ENCODE measurements at regions not wholly inside any gene's neighbourhood (a gene's known extent, or its start where the extent isn't known, plus 50 kb on each side); places are given as distances from the start of the nearest gene placed in this dataset.
"Not testable (repeated sequence)": the region's sequence is repeated elsewhere in the genome, so short reads cannot be mapped to it uniquely, and the experiment has no call there.

DNA sequence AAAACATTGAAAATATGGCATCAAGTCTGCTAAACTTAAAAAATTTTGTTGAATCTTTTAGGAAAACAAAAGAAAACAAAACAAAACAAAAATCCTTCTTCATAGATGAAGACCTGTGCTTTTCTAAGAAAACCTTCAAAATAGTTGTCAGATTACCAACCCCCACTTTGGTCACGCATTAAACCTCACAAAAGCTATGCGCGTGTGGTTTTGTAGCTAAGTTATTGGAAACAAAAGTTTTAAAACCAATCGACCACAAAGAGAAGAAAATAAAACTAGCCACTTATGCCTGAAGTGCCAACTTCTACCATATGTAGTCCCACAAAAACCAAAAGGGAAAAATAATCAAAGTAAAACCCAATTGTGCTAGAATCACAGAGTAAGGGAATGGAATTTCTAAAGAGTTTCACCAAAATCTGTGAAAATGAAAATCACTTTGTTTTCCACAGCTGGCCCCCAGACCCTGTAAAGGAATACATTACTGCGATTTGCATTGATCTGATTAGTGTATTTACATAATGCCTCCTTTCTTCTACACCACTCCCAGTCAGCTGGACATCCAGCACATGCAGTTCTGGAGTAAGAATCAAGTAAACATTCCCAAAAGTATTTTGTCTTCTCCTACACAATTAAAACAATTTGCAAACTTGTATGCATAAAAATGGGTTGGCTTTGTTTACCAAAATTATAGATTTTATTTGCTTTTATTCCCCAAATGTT is 330.1 kb upstream of the DKK2 start:
- no peak overlapping the region for H3K27ac ChIP-seq
- TF ChIP-seq, protein P1, sequence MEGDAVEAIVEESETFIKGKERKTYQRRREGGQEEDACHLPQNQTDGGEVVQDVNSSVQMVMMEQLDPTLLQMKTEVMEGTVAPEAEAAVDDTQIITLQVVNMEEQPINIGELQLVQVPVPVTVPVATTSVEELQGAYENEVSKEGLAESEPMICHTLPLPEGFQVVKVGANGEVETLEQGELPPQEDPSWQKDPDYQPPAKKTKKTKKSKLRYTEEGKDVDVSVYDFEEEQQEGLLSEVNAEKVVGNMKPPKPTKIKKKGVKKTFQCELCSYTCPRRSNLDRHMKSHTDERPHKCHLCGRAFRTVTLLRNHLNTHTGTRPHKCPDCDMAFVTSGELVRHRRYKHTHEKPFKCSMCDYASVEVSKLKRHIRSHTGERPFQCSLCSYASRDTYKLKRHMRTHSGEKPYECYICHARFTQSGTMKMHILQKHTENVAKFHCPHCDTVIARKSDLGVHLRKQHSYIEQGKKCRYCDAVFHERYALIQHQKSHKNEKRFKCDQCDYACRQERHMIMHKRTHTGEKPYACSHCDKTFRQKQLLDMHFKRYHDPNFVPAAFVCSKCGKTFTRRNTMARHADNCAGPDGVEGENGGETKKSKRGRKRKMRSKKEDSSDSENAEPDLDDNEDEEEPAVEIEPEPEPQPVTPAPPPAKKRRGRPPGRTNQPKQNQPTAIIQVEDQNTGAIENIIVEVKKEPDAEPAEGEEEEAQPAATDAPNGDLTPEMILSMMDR (IDR thresholded peaks at IDR 0.05) = no peak
- TF ChIP-seq ZFX (IDR thresholded peaks at IDR 0.05; ENCODE audit: borderline replicate concordance) = no peak

DNA sequence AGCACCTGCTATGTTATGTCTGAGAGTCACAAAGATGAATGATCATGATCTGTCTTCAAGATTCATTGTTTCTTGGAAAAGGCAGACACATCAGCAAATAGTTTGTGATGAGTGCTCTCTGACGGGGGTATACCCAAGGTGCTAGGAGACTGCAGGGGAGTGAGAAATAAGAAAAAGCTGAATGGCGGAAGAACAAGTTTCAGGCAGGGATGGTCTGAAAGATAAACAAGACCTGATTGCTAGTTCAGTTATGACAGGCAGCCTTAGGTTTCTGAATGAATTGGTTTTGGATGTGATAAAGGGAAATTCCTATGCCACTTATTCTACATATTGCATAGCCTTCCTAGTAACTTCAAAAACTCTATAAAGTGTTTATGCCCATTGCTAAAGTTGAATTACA is 327.0 kb upstream of the DKK2 start:
- TF ChIP-seq, protein P1 (IDR thresholded peaks at IDR 0.05) = no peak
- TF ChIP-seq ZFX (IDR thresholded peaks at IDR 0.05; ENCODE audit: borderline replicate concordance) = no peak
- no peak overlapping the region for H3K27ac ChIP-seq

DNA sequence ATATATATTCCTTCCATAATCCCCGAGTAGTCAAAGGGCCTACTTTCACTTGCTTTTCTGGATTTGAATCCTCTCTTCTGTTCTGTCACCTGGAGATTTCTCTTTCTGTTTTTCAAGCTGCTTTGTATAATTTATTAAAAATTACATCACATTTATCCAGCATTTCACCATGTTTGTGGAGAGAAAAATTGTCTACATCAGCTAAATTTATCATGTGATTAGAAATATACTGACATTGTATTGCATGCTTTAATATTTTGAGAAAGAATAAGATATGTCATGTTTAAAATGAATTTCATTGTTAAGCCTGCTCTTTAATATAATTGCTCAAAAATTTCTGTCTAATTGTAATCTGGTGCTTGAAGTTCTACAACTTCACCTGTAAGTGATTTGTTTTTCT is 323.1 kb upstream of the DKK2 start:
- TF ChIP-seq, protein P1 (IDR thresholded peaks at IDR 0.05) = no peak
- TF ChIP-seq ZFX (IDR thresholded peaks at IDR 0.05; ENCODE audit: borderline replicate concordance) = no peak
- H3K27ac ChIP-seq = no peak overlapping the region

DNA sequence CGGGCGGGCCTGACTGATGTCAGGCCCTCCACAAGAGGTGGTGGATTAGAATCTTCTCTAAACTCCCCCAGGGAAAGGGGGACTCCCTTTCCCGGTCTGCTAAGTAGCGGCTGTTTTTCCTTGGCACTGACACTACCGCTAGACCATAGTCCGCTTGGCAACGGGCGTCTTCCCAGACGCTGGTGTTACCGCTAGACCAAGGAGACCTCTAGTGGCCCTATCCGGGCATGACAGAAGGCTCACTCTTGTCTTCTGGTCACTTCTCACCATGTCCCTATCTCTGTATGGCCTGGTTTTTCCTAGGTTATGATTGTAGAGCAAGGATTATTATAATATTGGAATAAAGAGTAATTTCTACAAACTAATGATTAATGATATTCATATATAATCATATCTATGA is 318.2 kb upstream of the DKK2 start:
- not testable (repeated sequence) for H3K27ac ChIP-seq
- TF ChIP-seq, protein P1 (IDR thresholded peaks at IDR 0.05) = peak; percentile 43

DNA sequence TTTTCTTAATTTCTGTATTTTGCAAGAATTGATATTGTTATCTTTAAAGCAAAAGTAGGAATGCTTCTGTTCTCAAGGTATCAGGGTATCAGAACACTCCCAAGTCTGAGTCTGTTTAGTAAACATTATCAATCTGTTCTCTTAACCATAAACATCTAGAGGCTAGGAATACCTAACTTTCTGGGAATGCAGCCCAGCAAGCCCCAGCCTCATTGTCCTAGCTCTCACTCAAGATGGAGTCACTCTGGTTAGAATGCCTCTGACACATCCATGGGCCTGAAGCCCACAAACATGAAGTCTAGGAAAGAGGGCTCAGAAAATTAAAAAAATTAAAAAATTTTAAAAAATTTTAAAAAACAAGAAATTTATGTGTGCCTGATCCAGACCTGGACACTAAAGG is 315.1 kb upstream of the DKK2 start:
- TF ChIP-seq, protein P1 (IDR thresholded peaks at IDR 0.05) = no peak
- TF ChIP-seq ZFX (IDR thresholded peaks at IDR 0.05; ENCODE audit: borderline replicate concordance) = no peak
- H3K27ac ChIP-seq = no peak overlapping the region

DNA sequence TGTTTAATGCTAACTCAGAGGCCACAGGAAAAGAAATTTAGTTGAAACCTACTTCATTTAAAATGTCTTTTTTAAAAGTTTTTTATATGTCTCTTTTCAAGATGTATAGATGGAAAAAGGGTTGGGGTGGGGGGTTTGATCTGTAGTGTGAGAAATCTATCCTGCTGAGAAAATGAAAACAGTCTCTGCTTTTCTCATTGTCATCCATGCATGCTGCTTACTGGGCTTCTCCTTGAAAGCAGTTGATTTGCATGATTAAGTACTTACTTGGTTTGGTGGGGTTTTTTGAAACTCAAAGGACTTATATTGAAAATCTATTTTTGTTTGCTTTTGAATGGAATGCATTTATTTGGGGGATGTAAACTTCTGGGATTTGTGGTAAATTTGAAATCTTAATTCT is 313.6 kb upstream of the DKK2 start:
- TF ChIP-seq, protein P1 (IDR thresholded peaks at IDR 0.05) = no peak
- no peak for TF ChIP-seq ZFX (IDR thresholded peaks at IDR 0.05; ENCODE audit: borderline replicate concordance)

DNA sequence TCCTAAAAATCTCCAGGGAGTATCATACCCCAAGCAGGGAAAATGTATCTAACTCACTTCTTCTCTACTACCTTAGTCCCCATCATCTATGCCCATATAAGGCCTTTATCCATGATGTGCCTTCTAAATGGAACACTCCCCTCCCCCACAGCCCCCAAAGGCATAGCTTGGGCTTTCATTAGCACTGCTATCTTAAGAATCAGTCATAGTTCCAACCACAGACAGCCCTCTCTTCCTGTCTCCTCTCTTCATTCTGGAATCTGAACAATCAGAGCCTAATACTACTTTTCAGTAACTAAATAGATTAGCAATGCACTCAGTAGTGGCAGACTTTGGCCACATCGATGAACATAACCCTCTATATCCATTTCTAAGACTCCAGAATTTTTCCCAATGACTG is 313.2 kb upstream of the DKK2 start:
- TF ChIP-seq ZFX (IDR thresholded peaks at IDR 0.05; ENCODE audit: borderline replicate concordance) = no peak
- TF ChIP-seq, protein P1 (IDR thresholded peaks at IDR 0.05) = no peak
- no peak overlapping the region for H3K27ac ChIP-seq

More for the DNA sequence above, 313.6 kb upstream of the DKK2 start:
- no peak overlapping the region for H3K27ac ChIP-seq

Measured in 22Rv1 (cell line).